T-helper 1 cell treated with Interleukin-12 subunit alpha and Interleukin-12 subunit beta and Interleukin-4 antibody, amounts not matched to agents 30 μg/mL and 1 μg/mL, for 36 hours (primary cell): ENCODE measurements at regions not wholly inside any gene's neighbourhood (a gene's known extent, or its start where the extent isn't known, plus 50 kb on each side); places are given as distances from the start of the nearest gene placed in this dataset.
"Not testable (repeated sequence)": the region's sequence is repeated elsewhere in the genome, so short reads cannot be mapped to it uniquely, and the experiment has no call there.

Source experiments
- H3K27ac Mint-ChIP-seq: one replicate; pipeline ENCODE4 v1.8.0; 2021; ENCODE audit warnings: mild to moderate bottlenecking, mixed read lengths
- H3K27me3 Mint-ChIP-seq: one replicate; pipeline ENCODE4 v1.8.0; 2021; ENCODE audit warnings: low read depth, mixed read lengths
- H3K36me3 Mint-ChIP-seq: one replicate; pipeline ENCODE4 v1.8.0; 2021; ENCODE audit warnings: low read depth, mixed read lengths
- H3K4me1 Mint-ChIP-seq: one replicate; pipeline ENCODE4 v1.8.0; 2021; ENCODE audit warnings: low read depth, mixed read lengths
- H3K4me3 Mint-ChIP-seq: one replicate; pipeline ENCODE4 v1.8.0; 2021; ENCODE audit warnings: mild to moderate bottlenecking, moderate library complexity, mixed read lengths
- H3K9me3 Mint-ChIP-seq: one replicate; pipeline ENCODE4 v1.8.0; 2021; ENCODE audit warnings: mixed read lengths

GRCh38 chrY:7792431-7792830, 880.9 kb upstream of the AMELY start:
- Mint-ChIP-seq H3K36me3 (no peaks in the 10 kb centered on the region), H3K4me3 (no peak overlapping the region), H3K9me3 (no peaks in the 10 kb centered on the region), H3K4me1 (no peaks in the 10 kb centered on the region), H3K27ac (no peak overlapping the region), H3K27me3 (no peaks in the 10 kb centered on the region)

GRCh38 chrY:7781501-7781900, 869.9 kb upstream of the AMELY start:
- Mint-ChIP-seq H3K4me3 (no peak overlapping the region), H3K4me1 (no peaks in the 10 kb centered on the region), H3K36me3 (no peaks in the 10 kb centered on the region), H3K27me3 (no peaks in the 10 kb centered on the region), H3K9me3 (no peaks in the 10 kb centered on the region), H3K27ac (no peak overlapping the region)

GRCh38 chrY:7775436-7775835, 863.9 kb upstream of the AMELY start:
- H3K36me3 Mint-ChIP-seq, H3K4me1 Mint-ChIP-seq, H3K9me3 Mint-ChIP-seq, H3K27me3 Mint-ChIP-seq, H3K27ac Mint-ChIP-seq, H3K4me3 Mint-ChIP-seq: not testable (repeated sequence)

- H3K9me3 Mint-ChIP-seq = no peaks in the 10 kb centered on the region
- H3K27ac Mint-ChIP-seq = no peak overlapping the region
- no peaks in the 10 kb centered on the region for H3K27me3 Mint-ChIP-seq
- no peak overlapping the region for H3K4me3 Mint-ChIP-seq
- H3K36me3 Mint-ChIP-seq = no peaks in the 10 kb centered on the region
- no peaks in the 10 kb centered on the region for H3K4me1 Mint-ChIP-seq
Measured at GRCh38 chrY:7771771-7772170, 860.2 kb upstream of the AMELY start.

GRCh38 chrY:7769790-7770375, 858.3 kb upstream of the AMELY start:
- Mint-ChIP-seq H3K36me3 (no peaks in the 10 kb centered on the region), H3K4me3 (no peak overlapping the region), H3K27ac (no peak overlapping the region), H3K9me3 (no peaks in the 10 kb centered on the region), H3K27me3 (no peaks in the 10 kb centered on the region), H3K4me1 (no peaks in the 10 kb centered on the region)

- no peak overlapping the region for H3K27ac Mint-ChIP-seq
- no peaks in the 10 kb centered on the region for H3K4me1 Mint-ChIP-seq
- H3K4me3 Mint-ChIP-seq = no peak overlapping the region
- H3K27me3 Mint-ChIP-seq = no peaks in the 10 kb centered on the region
- no peaks in the 10 kb centered on the region for H3K36me3 Mint-ChIP-seq
- H3K9me3 Mint-ChIP-seq = no peaks in the 10 kb centered on the region
Measured at GRCh38 chrY:7768901-7769300, 857.3 kb upstream of the AMELY start.

- H3K27ac Mint-ChIP-seq = no peak overlapping the region
- no peaks in the 10 kb centered on the region for H3K4me1 Mint-ChIP-seq
- H3K9me3 Mint-ChIP-seq = no peaks in the 10 kb centered on the region
- H3K36me3 Mint-ChIP-seq = no peaks in the 10 kb centered on the region
- H3K4me3 Mint-ChIP-seq = no peak overlapping the region
- H3K27me3 Mint-ChIP-seq = no peaks in the 10 kb centered on the region
Measured at GRCh38 chrY:7753711-7754110, 842.2 kb upstream of the AMELY start.

GRCh38 chrY:7746781-7747180, 835.2 kb upstream of the AMELY start:
- no peaks in the 10 kb centered on the region for H3K4me1 Mint-ChIP-seq
- no peaks in the 10 kb centered on the region for H3K36me3 Mint-ChIP-seq
- no peak overlapping the region for H3K27ac Mint-ChIP-seq
- H3K9me3 Mint-ChIP-seq = no peaks in the 10 kb centered on the region
- H3K27me3 Mint-ChIP-seq = no peaks in the 10 kb centered on the region
- no peak overlapping the region for H3K4me3 Mint-ChIP-seq

GRCh38 chrY:7745581-7745901, 834.0 kb upstream of the AMELY start:
- Mint-ChIP-seq H3K36me3 (no peaks in the 10 kb centered on the region), H3K9me3 (no peaks in the 10 kb centered on the region), H3K27ac (no peak overlapping the region), H3K4me3 (no peak overlapping the region), H3K27me3 (no peaks in the 10 kb centered on the region), H3K4me1 (no peaks in the 10 kb centered on the region)

- no peaks in the 10 kb centered on the region for H3K27me3 Mint-ChIP-seq
- H3K4me1 Mint-ChIP-seq = no peaks in the 10 kb centered on the region
- H3K4me3 Mint-ChIP-seq = no peak overlapping the region
- no peak overlapping the region for H3K27ac Mint-ChIP-seq
- no peaks in the 10 kb centered on the region for H3K9me3 Mint-ChIP-seq
- no peaks in the 10 kb centered on the region for H3K36me3 Mint-ChIP-seq
Measured at GRCh38 chrY:7744691-7745580, 833.4 kb upstream of the AMELY start.

GRCh38 chrY:7736847-7737365, 825.4 kb upstream of the AMELY start:
- Mint-ChIP-seq H3K27ac (no peak overlapping the region), H3K4me3 (no peak overlapping the region), H3K9me3 (no peaks in the 10 kb centered on the region), H3K36me3 (no peaks in the 10 kb centered on the region), H3K27me3 (no peaks in the 10 kb centered on the region), H3K4me1 (no peaks in the 10 kb centered on the region)

- H3K4me1 Mint-ChIP-seq = peaks cover 1% of the 10 kb centered on the region
- no peak overlapping the region for H3K27ac Mint-ChIP-seq
- H3K9me3 Mint-ChIP-seq = no peaks in the 10 kb centered on the region
- H3K4me3 Mint-ChIP-seq = no peak overlapping the region
- no peaks in the 10 kb centered on the region for H3K36me3 Mint-ChIP-seq
- no peaks in the 10 kb centered on the region for H3K27me3 Mint-ChIP-seq
Measured at GRCh38 chrY:7731651-7732050, 820.1 kb upstream of the AMELY start.

- H3K27me3 Mint-ChIP-seq = no peaks in the 10 kb centered on the region
- no peak overlapping the region for H3K4me3 Mint-ChIP-seq
- no peaks in the 10 kb centered on the region for H3K9me3 Mint-ChIP-seq
- no peak overlapping the region for H3K27ac Mint-ChIP-seq
- H3K4me1 Mint-ChIP-seq = peaks cover 1% of the 10 kb centered on the region
- H3K36me3 Mint-ChIP-seq = no peaks in the 10 kb centered on the region
Measured at GRCh38 chrY:7730664-7731063, 819.1 kb upstream of the AMELY start.

- Mint-ChIP-seq H3K4me3 (no peak overlapping the region), H3K9me3 (no peaks in the 10 kb centered on the region), H3K4me1 (peaks cover 1% of the 10 kb centered on the region), H3K27ac (no peak overlapping the region), H3K36me3 (no peaks in the 10 kb centered on the region), H3K27me3 (no peaks in the 10 kb centered on the region)
Measured at GRCh38 chrY:7730071-7730470, 818.5 kb upstream of the AMELY start.

GRCh38 chrY:7729318-7730011, 817.9 kb upstream of the AMELY start:
- no peaks in the 10 kb centered on the region for H3K9me3 Mint-ChIP-seq
- peaks cover 1% of the 10 kb centered on the region for H3K4me1 Mint-ChIP-seq
- no peaks in the 10 kb centered on the region for H3K36me3 Mint-ChIP-seq
- H3K4me3 Mint-ChIP-seq = no peak overlapping the region
- H3K27me3 Mint-ChIP-seq = no peaks in the 10 kb centered on the region
- H3K27ac Mint-ChIP-seq = no peak overlapping the region
